HG03378 (cell line): ENCODE measurements at regions not wholly inside any gene's neighbourhood (a gene's known extent, or its start where the extent isn't known, plus 50 kb on each side); places are given as distances from the start of the nearest gene placed in this dataset.
"Not testable (repeated sequence)": the region's sequence is repeated elsewhere in the genome, so short reads cannot be mapped to it uniquely, and the experiment has no call there.

ENCODE experiments used
- ATAC-seq: cut with Tn5 transposase; IDR thresholded peaks from one replicate; pipeline ENCODE4 v1.9.1; 2021; ENCODE audit warnings: mild to moderate bottlenecking, moderate library complexity; ENCODE audit not compliant: unreplicated experiment

GRCh38 chr20:25852968-25853717, 156.5 kb upstream of the ZNF337 start:
- ATAC-seq, result not testable (repeated sequence)

- not testable (repeated sequence) for ATAC-seq
Measured at GRCh38 chr20:25850133-25850532, 153.5 kb upstream of the ZNF337 start.

DNA sequence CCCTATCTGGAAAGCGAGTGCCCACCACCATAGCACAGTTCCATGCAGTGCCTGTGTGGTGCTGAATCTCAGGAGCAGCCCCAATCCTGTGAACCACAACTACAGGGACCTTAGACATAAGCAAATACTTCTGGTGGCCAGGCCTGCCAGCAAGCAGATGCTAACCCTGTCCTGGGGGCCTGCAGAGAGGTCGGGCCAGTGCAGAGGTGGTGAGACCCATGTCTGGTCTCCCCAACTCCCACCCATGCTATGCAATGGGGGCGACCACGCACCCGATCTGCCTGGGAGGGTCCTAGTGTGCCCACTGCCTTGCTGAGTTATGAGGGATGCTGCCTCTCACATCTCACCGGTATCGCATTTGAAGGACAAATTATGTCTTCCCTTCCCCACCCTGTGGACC, 151.6 kb upstream of the ZNF337 start:
- no peak for ATAC-seq

GRCh38 chr20:25844640-25845039, 148.0 kb upstream of the ZNF337 start:
- not testable (repeated sequence) for ATAC-seq

GRCh38 chr20:25813511-25813910, 116.9 kb upstream of the ZNF337 start:
- not testable (repeated sequence) for ATAC-seq

DNA sequence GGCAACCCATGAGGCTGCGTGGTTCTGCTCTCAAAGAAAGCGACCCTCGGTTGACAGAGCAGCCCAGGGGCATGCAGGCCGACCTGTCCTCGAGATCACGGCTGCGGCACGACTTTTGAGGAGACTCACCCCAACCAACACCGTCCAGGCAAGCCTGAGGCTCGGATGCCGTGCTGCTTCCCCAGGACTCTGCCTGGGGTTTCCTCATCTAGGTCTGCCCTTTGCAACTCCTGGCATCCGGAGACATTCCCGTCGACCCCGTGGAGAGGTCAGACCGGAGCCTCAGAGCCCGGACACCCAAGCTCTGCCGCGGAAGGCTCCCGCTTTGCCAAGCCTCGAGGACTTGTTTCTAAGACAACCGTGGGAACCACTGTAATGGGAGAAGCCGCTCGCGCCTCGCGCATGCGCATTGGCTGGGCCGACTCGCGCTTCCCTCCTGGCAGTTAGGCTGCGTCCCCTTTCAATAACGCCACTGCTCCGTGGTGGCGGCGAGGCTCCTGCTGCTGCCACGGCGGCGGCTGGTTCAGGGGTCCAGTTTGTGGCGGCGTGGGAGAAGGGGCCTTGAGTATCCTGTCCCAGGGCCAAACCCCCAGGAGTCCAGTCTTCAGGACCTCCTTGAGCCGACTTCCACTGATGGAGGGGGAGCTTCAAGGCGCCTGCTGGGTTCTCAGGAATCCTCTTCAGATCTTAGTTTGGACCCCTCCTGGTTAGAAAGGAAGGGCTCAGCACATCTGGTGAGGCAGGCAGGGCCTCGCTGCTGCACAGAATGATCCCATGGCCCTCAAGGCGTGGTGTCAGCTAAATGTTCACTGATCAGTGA, 101.7 kb upstream of the ZNF337 start:
- ATAC-seq, result not testable (repeated sequence)

GRCh38 chr20:25797062-25797461, 100.4 kb upstream of the ZNF337 start:
- ATAC-seq, result not testable (repeated sequence)

GRCh38 chr20:25777241-25777640, 80.6 kb upstream of the ZNF337 start:
- ATAC-seq, result not testable (repeated sequence)

DNA sequence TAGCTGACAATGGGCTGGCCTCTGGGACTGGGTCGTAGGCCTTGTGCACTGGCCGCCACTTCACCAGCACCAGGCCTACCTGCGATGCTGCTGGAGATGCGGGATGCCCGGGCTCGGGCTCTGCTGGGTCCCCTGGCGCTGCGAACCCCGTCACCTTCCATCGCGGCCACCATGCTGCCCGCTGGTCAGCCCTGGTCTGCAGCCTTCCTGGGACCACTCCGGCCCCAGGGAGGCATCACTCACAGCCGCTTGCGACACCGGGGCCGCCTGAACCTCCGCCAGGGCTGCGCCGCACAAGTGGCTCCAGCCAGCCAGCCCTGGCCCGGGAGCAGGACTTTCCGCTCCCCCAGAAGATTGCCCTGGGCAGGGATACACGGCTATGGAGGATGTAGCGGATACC, 78.1 kb upstream of the ZNF337 start:
- not testable (repeated sequence) for ATAC-seq

DNA sequence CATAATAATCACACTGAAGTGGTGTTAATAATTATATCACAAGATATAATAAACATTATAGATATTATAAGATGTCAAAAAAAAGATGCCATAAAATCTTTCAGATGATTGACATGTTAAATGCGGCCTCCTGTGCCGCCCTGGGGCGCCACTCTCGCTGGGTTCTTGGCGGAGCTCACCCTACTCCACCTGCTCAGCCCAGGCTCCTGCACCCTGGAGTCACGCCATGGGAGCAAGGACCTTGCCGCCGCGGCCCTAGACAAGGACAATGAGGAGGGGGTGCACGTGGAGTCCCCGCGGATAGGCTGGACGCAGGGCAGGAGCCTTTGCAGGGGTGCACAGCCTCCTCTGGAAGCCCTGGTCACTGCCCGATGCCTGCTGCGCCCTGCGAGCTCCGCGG, 77.5 kb upstream of the ZNF337 start:
- not testable (repeated sequence) for ATAC-seq

- not testable (repeated sequence) for ATAC-seq
Measured at GRCh38 chr20:25772437-25772836, 75.8 kb upstream of the ZNF337 start.

DNA sequence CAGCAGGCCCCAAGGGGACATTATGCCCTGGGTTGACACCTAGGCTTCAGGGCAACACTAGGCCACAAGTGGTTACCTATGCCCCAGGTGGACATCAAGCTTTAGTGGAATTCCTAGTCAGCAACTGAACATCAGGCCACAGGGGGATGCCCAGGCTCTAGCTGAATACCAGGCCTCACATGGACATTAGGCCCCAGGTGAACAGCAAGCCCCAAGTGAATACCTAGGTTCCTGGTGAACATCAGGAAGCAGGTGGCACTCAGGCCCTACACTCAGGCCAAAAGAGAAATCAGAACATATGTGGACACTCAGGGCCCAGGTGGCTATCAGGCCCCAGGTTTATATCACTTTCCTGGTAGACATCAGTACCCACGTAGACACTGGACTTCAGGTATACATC, 75.2 kb upstream of the ZNF337 start:
- ATAC-seq, result not testable (repeated sequence)

DNA sequence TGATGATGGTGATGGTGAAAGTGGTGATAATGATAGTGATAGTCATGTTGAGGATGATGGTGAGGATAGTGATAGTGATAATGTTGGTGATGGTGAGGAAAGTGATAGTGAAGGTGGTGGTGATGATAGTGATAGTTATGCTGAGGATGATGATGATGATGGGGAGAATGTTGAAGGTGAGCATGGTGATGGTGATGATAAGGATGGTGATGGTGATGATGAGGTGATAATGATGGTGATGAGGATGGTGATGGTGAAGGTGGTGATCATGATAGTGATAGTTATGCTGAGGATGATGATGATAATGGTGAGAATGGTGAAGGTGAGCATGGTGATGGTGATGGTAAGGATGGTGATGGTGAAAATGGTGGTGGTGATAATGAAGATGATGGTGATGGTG, 64.9 kb upstream of the ZNF337 start:
- ATAC-seq, result no peak

DNA sequence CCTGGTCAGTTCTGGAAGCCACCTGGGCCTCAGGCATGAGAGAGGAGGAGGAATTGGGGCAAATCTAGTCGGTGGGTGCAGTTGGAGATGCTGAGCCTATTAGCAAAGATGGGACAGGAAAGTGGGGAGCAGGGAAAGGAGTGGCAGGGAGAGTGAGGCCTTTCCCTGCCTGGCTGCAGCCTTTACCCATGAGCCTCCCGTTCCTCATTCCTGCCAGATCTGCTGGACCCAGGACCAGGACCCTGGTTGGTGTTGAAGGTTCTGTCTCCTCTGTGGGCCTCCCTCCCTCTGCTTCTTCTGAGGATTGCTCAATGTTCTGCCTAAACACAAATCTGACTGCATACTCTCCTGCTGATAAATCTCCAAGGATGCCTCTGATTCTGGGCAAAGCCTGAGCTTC, 64.4 kb upstream of the ZNF337 start:
- ATAC-seq, result not testable (repeated sequence)

DNA sequence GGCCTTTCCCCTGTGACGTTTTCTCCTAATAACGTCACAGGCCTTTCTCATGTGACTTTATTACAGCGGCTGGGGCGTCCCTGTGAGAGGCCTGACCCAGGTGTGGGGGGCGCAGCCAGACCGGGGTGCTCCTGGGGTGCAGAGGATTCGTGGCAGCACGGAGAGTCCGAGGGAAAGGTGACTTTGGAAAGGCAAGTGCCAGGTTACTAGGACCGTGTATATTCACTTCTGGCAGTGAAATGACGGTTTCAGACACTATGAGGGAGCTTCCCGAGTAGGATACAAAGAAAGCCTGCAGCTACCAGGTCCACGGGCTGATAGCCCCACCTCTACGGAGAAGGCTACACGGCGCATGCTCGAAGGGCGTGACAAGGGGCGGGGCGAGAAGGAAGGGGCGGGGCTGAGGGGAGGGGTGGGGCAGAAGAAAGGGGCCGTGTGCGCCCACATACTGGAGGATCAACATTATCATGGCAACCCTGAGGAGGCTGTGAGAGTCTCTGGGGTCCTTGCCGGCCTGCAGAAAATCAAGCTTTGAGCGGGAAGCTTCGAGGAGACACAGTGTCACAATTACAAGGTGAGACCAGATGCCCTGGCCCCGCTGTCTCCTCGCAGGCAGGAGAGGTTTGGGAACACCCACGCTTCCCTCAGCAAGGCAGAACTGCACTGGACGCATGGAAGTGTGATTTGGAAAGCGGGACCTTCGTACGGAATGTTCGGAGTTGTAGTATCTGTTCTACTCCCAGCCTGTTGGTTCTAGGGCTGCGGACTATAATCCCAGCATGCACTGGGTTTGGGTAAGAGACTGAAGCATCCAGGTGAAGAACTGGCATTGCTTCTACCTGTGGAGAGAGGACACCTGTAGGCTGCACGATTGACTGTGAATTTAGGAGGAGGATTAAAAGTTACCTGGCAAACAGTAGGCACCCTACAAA, 54.4 kb upstream of the ZNF337 start:
- no peak for ATAC-seq

DNA sequence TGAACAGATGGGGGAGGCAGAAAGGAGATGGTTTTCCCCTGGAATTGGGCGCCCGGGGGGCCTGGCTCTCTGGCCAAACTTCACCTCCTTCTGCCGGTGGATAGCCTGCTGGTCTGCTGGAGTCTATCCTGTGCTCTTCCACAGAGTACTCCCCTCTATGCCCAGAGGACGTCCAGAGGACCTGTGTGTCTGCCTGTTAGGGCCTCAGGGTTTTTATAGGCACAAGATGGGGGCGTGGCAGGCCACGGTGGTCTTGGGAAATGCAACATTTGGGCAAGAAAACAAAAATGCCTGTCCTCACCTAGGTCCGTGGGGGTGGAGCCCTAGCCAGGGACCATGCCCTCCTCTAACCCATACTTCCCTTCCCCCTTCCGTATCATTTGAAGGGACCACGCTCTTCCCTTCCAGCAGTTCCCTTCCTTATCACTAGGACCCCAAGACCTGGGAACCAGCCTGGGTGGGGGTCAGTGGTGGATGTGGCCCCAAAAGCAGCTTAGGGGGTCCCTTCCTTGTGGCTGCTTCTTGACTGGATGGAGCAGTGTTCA, 53.6 kb upstream of the ZNF337 start:
- no peak for ATAC-seq

DNA sequence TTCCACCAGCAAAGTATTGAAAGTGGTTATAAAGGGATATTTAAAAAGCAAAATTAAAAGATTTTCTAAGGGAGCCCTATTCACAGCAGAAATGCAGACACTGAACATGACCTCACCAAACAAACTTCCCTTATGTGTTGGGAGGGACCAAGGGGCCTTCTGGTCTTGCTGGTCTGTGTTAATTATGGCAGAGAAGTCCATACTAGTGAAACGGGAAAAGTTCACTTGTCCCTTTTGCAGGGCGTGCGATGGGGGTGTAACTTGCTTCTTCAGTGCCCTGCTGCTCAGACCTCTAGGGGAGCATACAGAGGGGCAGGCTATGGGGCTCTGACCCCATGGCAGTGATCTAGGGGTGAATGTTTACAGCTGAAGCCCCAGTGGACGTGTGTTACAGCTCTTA, 53.0 kb upstream of the ZNF337 start:
- no peak for ATAC-seq
